Hematopoietic multipotent progenitor cell treated with erythropoietin and hydrocortisone succinate and interleukin-3 and kit ligand, for 4 days (in vitro differentiated cells): ENCODE measurements at regions not wholly inside any gene's neighbourhood (a gene's known extent, or its start where the extent isn't known, plus 50 kb on each side); places are given as distances from the start of the nearest gene placed in this dataset.
"Not testable (repeated sequence)": the region's sequence is repeated elsewhere in the genome, so short reads cannot be mapped to it uniquely, and the experiment has no call there.

ENCODE experiments used
- DNase-seq: peaks from one replicate; pipeline ENCODE4 v3.0.0-alpha.2; 2015

DNA sequence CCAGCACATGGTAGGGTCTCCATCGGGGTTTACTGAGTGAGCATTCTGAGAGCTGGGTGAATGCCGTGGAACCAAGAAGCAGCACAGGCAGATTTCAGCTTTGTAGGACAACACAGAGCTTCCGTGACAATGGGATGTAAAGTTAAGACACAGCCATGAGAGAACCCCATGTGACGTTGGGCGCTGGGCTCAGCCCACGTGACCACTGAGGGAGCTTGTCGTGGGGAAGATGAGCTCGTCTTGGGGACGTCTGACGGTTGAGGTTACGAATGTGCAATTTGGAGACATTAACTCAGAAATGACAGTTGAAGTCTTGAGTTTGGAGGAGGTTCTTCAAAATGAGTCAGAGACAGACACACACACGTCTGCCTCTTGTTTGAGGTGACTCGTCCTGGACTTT, 51.5 kb upstream of the MUC20 start:
- DNase-seq = not testable (repeated sequence)

GRCh38 chr3:195668131-195668766, 52.5 kb upstream of the MUC20 start:
- not testable (repeated sequence) for DNase-seq

- not testable (repeated sequence) for DNase-seq
Observed at GRCh38 chr3:195665311-195665710, 55.5 kb upstream of the MUC20 start.

GRCh38 chr3:195664131-195664530, 56.6 kb upstream of the MUC20 start:
- not testable (repeated sequence) for DNase-seq

- not testable (repeated sequence) for DNase-seq
Observed at GRCh38 chr3:195659136-195659533, 61.6 kb upstream of the MUC20 start.

DNA sequence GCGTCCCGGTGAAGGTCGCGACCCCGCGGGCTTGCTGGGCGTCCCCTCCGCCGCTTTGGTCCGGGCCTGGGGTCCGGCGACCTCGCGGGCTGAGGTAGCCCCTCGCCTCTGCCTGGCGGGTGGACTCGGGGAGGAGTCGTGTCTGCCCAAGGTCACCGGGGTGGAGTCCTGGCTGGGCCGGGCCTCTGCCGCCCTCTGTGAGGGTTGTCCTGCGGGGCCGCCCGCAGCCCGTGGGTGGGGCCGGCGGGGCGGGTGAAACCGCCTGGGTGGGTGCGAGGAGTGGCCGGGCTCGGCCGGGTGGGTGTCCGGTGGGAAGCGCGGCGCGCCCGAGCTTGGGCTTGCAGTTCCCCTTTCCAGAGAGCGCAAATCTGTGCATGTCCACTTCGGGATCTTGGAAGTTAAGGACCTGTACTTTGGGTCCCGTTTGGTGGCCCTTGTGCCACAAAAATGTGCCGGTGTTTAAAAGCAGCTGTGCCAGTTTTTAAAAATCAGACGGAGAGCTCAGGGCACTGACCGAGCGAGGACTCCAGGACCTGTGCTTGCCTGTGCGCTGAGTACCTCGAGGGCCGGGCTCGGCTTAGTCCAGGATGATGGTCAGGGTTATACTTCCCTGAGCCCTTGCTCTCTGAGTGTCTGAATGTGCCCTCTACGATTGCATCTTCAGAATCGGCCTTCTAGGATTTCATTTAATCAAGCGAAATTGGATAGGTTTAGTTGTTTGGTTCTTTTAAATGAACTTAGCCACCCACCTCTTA, 62.2 kb upstream of the MUC20 start:
- DNase-seq = not testable (repeated sequence)

DNA sequence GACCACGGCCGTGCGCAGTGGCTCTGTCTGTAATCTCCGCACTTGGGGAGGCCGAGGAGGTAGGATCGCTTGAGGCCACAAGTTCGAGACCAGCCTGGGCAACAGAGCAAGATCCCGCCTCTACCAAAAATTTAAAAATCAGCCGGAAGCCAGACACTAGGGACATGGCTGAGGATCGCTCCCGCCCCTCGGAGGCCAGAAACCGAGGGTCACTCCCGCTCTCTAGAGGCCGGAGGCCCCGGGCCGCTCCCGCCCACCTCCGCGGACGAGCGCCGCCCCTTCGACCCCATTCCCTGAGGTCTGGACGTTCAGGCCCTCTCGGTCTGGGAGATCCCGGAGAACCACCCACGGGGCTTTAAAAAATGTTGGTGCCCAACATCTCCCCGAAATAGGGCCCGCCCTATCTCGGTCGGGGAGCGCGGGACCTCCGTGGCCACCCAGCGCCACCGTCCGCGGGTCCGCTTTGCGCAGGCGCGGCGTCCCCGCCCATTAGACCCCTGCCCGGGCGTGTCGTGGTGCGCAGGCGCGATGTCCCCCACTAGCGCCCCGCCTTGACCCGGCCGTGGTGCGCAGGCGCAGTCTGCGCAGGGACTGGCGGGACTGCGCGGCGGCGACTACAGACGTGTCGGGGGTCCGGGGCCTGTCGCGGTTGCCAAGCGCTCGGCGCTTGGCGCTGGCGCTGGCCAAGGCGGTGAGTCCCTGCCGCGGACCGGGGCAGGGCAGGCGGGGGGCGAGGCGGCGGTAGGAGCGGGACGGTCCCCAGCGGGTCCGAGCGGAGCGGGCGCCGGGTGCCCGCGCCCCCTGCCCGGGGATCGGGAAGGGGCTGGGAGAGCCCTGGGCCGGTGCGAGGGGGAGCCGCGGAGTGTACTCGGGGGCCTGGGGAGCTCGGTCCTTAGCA, 63.1 kb upstream of the MUC20 start:
- DNase-seq = peak; percentile 86

DNA sequence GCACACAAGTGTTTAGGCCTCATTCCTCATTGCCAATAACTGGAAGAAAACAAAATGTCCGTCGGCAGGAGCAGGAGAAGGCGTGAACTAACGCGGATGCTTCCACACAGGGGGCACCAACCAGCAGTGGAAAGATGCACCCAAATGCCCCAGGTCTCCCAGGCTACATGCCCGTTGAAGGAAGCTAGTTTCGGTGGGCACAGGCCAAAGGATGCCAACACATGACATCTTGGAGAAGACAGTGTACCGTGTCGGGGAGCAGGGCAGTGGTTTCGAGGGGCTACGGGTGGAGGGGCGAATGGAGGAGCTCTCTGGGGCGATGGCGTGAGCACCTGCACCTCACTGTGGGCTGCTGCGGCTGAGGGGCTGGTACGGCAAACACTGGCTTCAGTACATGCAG, 64.7 kb upstream of the MUC20 start:
- DNase-seq = not testable (repeated sequence)

GRCh38 chr3:195654746-195655145, 66.0 kb upstream of the MUC20 start:
- not testable (repeated sequence) for DNase-seq

DNA sequence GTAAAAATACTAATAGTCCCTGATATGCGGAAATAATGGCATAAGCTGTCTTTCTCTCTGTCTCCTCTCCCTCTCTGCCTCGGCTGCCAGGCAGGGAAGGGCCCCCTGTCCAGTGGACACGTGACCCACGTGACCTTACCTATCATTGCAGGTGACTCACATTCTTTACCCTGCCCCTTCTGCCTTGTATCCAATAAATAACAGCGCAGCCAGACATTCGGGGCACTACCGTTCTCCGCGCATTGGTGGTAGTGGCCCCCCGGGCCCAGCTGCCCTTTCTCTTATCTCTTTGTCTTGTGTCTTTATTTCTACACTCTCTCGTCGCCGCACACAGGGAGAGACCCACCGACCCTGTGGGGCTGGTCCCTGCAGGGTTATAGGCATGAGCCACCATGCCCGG, 66.6 kb upstream of the MUC20 start:
- DNase-seq = not testable (repeated sequence)

- DNase-seq = peak; percentile 19
Observed at GRCh38 chr3:195653641-195654040, 67.1 kb upstream of the MUC20 start.

- not testable (repeated sequence) for DNase-seq
Observed at GRCh38 chr3:195647912-195648702, 64.4 kb upstream of the APOD start.

DNA sequence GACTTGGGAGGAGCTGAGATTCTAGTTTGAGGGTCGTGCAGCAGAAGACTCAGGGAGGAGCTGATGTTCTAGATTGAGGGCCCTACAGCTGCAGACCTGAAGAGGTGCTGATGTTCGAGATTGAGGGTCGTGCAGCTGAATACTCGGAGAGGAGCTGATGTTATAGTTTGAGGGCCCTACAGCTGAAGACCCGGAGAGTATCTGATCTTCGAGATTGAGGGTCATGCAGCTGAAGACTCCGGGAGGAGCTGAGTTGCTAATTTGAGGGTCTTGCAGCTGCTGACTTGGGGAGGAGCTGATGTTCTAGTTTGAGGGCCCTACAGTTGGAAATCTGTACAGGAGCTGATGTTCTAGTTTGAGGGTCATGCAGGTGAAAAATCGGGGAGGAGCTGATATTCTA, 62.1 kb upstream of the APOD start:
- DNase-seq = not testable (repeated sequence)

- not testable (repeated sequence) for DNase-seq
Observed at GRCh38 chr3:195643245-195643644, 59.5 kb upstream of the APOD start.

GRCh38 chr3:195642311-195642710, 58.6 kb upstream of the APOD start:
- DNase-seq = not testable (repeated sequence)

GRCh38 chr3:195638456-195638855, 54.7 kb upstream of the APOD start:
- not testable (repeated sequence) for DNase-seq

GRCh38 chr3:195637473-195638233, 53.9 kb upstream of the APOD start:
- DNase-seq = not testable (repeated sequence)

DNA sequence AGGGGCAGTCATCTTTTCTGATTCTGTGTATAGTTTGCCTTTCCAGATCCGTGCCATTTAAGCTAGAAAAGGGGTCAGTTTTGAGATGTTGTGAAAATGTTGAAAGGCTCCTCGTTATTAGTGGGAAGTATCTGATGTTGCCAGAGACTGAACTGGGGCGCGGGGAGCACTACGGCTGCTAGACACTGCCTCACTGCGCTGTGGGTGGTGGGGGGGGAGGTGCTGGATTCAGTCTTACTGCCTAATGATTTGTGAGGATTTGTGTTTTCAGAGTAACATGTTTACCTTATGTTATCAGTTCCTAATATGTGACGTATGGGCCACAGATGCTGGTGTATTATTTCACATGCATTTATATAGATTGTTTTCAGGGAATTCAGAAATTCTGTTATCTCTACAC, 53.3 kb upstream of the APOD start:
- not testable (repeated sequence) for DNase-seq

DNA sequence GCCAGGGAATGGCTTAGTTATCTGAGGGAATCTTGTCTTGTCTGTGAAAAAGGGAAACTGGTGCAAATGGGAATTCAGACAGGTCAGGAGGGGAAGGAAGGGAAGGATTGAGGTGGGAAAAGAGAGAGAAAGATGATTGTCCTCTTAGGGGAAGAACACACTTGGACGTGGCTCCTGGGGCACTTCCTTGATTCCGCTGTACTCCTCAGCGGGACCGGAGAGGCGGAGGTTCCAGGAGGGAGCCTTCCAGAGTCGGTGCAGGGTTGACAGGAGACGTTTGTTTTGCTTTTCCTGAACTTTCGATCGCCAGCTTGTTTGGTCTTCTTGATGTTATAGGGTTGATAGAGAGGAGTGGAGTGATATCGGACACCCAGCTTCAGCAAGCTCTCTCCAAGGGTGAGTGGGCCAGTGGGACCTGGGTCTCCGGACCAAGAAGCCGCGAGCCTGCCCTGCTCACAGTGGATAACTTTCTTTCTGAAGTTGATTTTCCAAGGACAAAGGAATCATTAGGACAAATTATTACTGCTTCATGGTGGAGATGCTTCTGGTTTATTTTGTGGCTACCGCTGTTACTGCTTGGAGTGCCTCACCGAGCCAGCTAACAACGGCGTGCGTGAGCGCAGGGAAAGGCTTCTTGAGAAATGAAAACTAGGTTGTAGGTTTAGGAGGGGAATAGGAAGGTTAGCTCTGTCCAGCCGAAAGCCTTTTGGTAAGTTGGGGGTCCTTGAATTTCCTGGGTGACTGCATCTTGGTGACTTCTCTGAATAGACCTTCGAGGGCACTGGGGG, 52.4 kb upstream of the APOD start:
- not testable (repeated sequence) for DNase-seq

DNA sequence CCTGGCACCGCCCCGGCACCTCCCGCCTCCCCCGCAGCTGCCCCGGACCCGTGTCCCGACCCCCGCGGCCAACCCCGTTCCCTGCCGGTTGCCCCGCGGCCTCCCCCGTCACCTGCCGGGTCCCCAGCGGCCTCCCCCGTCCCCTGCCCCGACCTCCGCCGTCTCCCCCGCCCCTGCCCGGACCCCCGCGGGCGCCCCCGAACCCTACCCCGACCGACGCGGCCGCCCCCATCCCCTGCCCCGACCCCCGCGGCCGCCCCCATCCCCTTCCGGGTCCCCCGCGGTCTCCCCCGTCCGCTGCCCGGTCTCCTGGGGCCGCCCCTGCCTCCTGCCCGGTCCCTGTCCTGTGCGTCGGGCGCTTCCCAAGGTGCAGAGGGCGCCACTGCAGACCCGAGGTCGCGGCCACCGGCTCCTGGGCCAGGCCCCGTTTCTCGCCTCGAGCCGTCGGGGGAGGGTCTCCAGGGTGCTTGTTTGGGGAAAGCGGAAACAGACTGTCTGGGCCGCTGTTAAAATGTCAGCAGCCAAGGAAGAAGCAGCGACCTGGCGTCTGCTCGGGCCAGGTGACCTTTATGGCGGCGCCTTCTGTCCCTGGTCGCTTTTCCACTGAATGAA, 51.6 kb upstream of the APOD start:
- not testable (repeated sequence) for DNase-seq
